CD4-positive, alpha-beta T cell treated with Interleukin-2 at 100 ng/mL for 4 hours (primary cell): ENCODE measurements at regions not wholly inside any gene's neighbourhood (a gene's known extent, or its start where the extent isn't known, plus 50 kb on each side); places are given as distances from the start of the nearest gene placed in this dataset.

Source experiments
- DNase-seq: peaks from one replicate; pipeline ENCODE4 v3.0.0-alpha.2; 2020; ENCODE audit warnings: low spot score

- no peak for DNase-seq
Observed at GRCh38 chr18:38406607-38407006, 841.0 kb upstream of the CELF4 start.

- no peak for DNase-seq
Observed at GRCh38 chr18:38402509-38402908, 836.9 kb upstream of the CELF4 start.

GRCh38 chr18:38397094-38397493, 831.5 kb upstream of the CELF4 start:
- no peak for DNase-seq

GRCh38 chr18:38386146-38386545, 820.5 kb upstream of the CELF4 start:
- no peak for DNase-seq

DNA sequence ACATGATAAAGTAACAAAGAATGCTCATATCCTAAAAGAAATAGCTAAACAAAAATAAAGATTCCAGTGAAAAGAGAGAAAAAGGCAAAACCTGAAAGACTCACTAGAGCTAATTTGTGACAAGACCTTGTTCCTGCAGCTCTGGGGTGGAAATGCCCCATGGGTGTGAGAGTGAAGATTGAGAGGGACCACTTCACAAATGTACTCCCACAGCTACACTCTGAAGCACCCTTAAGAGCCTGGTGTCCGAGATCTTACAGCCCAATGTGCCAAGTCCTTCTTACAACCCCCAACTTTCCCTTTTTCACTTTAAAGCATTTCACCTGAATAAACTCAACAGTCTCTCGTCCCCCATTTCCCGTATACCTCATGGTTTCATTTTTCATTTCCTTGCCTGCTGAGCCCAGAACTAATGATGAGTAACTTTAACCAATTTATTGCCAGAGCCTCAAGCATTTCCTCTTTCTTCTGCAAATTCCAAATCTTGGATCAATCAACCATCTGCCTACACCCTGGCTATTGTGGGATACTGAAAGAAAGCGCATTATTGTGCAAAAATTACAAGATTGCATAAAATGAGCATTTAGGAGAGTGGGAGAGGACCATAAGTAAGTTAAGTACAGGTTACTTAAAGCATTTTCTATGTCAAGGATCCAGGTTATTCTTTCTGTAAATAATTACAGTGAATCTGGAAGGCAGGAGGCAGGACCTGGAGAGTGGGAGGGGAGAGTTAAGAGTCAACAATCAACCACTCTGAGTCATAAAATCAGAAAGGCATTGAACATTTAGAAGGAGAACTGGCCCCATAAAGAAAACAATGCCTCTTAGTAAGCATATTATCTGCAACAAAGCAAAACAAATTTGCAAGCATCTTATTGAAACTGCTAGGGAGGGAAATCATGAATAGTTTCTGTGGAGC, 804.4 kb upstream of the CELF4 start:
- no peak for DNase-seq

DNA sequence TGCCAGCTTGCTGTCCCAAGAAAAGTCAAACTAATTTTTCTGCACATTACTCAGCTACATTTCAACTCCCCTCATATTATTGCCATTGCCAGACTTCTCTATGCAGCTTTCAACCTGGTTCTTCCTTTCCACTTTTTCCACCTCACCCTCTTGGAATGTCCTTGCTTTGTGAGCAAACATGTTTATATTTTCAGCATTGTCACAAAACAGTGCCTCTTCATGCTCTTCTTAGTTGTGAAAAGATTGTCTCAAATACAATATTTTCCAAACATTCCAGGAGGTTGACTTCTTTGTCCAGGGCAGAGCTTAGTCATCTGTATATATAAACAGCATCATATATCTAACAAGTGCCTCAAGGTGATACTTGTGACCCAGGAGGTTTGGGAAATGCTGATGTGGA, 803.3 kb upstream of the CELF4 start:
- no peak for DNase-seq

GRCh38 chr18:38368246-38368645, 802.6 kb upstream of the CELF4 start:
- DNase-seq: no peak

DNA sequence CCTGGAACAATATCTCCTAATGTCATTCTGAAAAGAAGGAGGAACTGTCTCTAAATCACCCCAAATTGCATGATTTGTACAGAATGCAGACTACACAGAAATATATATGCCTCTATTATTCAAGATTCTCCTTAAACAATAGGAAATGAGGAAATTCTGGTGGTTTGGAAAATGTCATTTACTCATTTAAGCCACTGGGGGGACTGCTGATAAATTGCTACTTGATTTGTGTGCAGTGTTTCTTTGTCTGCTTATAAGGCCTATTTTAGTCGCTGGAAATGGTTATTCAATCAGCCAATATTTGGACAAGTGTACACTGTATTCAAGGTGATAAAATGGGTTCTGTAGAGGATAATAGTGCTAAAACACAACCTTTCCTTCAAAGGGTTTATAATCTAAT, 801.9 kb upstream of the CELF4 start:
- DNase-seq: no peak

GRCh38 chr18:38362286-38362792, 796.7 kb upstream of the CELF4 start:
- no peak for DNase-seq

GRCh38 chr18:38358805-38359657, 793.4 kb upstream of the CELF4 start:
- no peak for DNase-seq

GRCh38 chr18:38353149-38353548, 787.6 kb upstream of the CELF4 start:
- no peak for DNase-seq

- no peak for DNase-seq
Observed at GRCh38 chr18:38350141-38350540, 784.5 kb upstream of the CELF4 start.

DNA sequence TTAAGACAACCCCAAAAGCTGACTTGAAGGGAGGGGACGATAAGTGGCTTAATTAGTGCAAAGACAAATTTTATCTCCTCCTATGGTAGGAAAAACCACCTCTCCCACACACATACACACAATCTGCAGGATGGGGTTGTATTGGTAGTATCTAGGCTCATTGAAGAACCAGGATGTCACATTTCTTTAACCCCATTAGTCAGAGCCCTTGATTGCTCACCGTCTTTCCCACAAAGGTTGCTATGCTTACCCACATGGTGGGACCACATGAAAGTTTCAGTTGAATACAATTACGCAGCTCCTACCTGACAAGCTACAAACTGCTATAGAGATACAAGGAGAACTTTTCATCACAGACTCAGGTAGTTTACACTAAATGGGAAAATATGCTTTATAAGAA, 765.0 kb upstream of the CELF4 start:
- no peak for DNase-seq

DNA sequence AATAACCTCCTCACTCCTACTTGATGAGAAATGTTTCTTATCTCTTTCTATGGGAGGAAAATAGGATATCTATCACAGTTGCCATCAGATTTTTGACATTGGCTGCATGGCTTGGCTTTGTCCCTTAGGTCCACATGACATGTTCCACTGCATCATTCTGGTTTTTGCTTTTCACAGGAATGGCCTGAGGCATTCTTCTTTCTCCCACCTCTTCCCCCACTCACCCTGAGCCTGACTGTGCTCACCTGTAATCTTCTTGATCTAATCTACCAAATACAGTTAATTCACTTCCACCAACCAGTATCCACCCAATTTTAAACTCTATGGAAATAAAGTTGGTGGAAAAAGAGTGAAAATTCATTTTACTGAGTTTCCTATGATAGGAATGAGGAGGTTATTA, 763.5 kb upstream of the CELF4 start:
- DNase-seq: no peak

- DNase-seq: no peak
Observed at GRCh38 chr18:38322206-38322605, 756.6 kb upstream of the CELF4 start.

DNA sequence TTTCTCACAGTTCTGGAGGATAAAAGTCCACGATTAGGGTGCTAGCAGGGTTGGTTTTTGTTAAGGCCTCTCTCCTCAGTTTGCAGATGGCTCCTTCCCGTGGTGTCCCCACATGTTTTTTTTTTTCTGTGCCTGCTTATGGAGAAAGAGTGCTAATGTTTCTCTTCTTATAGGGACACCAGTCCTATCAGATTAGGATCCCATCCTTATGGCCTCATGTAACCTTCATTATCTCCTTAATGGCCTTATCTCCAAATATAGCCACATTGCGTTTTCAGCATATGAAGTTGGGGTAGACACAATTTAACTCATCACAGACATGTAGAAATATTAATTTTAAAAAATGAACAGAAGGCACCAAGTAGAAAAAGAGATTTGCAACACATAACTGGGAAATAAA, 755.7 kb upstream of the CELF4 start:
- DNase-seq: no peak

DNA sequence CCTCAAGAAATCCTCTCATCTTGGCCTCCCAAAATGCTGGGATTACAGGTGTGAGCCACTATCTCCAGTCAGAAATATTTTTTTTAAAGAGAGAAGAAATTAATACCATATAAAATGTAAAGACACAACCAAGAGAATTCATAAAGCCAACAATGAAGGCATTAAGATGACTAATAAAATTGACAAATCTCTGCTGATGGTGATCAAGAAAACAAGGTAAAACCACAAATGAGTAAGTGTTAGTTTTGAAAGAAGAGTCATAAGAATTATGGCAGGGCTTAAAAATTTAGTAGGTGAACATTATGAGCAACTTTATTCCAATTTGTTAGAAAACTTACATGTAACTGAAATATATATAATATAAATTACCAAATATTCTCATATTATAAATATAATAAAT, 752.8 kb upstream of the CELF4 start:
- no peak for DNase-seq

DNA sequence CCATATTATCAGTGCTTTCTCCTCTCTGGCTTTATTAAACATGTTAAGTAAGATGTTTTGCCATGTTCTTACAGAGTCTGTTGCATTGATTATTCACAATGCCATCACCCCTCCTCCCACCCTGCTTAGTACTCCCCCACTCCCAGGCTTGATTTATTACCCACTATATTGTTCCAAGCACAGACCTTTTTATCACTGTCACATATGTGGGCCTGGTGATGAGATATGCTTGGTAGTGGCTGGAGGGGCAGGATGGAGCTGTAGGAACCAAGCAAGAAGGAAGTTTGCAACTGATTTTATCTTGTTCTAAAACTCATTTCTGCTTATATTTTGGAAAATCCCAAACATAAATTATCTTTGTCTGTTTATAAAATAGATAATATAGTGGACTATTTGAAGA, 748.2 kb upstream of the CELF4 start:
- DNase-seq: no peak

GRCh38 chr18:38312532-38312931, 746.9 kb upstream of the CELF4 start:
- no peak for DNase-seq

DNA sequence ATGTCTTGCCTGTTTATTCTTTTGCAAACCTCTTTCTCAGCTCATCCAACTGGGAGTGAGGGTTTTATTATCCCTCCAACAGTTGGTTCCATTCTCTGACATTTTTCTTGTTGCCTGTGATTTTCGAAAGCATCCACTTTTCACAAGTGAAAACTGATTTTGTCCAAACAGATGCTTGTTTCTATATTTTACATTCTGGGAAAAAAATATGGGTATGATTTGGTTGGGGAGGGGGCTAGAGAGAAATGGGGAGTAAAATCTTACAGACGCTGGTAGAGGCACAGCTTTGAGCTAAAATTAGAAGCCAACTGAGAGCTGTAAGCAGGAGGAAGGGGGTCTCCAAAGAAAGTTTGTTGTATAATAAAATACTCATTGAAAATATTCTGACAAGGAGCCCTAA, 745.3 kb upstream of the CELF4 start:
- no peak for DNase-seq

- DNase-seq: no peak
Observed at GRCh38 chr18:38307914-38308313, 742.3 kb upstream of the CELF4 start.

- DNase-seq: no peak
Observed at GRCh38 chr18:38305961-38306360, 740.4 kb upstream of the CELF4 start.

GRCh38 chr18:38301621-38302020, 736.0 kb upstream of the CELF4 start:
- DNase-seq: no peak
